ENCODE measurements at regions not wholly inside any gene's neighbourhood (a gene's known extent, or its start where the extent isn't known, plus 50 kb on each side); places are given as distances from the start of the nearest gene placed in this dataset.

GRCh38 chrX:43505769-43506168, 150.3 kb upstream of the MAOA start:
- DNase-seq (ENCODE audit: low read depth, low spot score), result no peak

GRCh38 chrX:43508694-43509093, 147.4 kb upstream of the MAOA start:
- no peak for DNase-seq (ENCODE audit: low read depth, low spot score)

DNA sequence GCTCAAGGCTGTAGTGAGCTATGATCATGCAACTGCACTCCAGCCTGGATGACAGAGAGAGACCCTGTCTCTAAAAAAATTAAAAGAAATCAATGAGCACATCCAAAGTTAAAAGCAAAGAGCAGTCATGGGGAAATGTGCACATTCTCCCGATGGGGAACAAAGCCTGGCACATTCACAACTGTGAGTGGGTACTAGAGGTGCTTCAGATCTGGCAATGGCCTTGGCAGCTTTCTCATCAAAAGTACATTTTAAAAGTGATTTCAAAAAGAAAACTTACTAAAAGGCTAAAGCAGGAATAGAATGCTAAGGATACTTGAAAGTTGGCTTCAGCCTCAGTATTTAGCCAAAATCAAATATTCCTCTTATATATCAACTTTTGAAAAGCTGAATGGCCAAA, 145.9 kb upstream of the MAOA start:
- DNase-seq (ENCODE audit: low read depth, low spot score), result no peak

DNA sequence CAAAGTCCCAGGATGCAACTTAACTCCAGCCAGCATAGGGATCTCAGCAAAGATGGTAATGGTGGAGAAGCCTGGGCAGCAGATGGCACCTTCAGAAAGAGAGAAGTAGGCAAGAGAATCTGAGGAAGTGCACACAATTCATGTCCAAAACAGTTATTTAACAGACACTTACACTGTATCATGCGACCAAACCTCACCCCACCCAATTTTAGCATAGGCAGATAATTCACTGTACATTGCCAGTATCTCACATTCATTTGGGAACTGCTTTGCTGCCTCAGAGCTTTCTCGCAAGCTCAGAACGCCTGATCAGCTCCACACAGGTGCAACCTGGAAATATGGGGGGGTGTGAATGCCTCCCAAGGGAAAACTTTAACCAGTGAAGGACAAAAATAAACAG, 143.0 kb upstream of the MAOA start:
- DNase-seq (ENCODE audit: low read depth, low spot score), result no peak

DNA sequence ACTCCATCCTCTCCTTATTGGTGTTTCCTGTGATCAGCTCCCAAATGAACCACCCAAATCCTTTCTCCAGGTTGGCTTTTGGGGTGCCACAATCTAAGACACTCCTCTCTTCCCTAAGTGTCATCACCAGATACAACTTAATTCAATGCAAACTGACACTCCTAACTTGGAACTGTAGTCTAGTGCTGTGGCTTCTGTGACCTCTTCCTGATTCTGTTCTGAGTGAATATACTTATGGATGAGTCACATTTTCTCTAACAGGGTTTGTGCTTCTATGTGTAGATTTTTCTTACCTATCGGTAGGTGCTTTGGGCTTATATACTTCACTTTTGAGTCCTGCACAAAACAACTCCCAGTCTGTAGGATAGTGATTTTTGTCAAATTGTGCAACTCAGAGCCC, 141.3 kb upstream of the MAOA start:
- no peak for DNase-seq (ENCODE audit: low read depth, low spot score)

GRCh38 chrX:43522582-43522981, 133.5 kb upstream of the MAOA start:
- DNase-seq (ENCODE audit: low read depth, low spot score), result no peak

- DNase-seq (ENCODE audit: low read depth, low spot score), result no peak
These were observed 130.0 kb upstream of the MAOA start for GRCh38 chrX:43525901-43526610.

- DNase-seq (ENCODE audit: low read depth, low spot score), result no peak
These were observed 129.2 kb upstream of the MAOA start for GRCh38 chrX:43526878-43527277.

DNA sequence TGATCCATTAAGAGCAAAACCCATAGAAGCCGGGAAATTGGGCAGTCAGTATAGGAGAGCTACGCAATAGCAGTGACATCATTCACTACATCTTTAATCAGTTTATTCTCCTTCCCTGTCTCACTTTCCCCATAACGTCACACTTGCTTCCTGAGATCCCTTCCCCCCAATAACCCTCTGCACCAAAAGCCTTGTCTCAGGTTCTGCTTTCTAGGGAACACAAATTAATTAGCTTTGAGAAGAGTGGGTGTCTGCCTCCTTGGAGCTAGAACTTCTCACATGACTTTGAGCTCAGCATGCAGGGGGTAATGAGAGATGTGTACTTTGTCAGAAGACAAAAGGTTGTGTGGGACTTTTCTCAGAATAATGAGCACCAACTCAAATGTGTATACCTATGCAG, 128.3 kb upstream of the MAOA start:
- no peak for DNase-seq (ENCODE audit: low read depth, low spot score)

DNA sequence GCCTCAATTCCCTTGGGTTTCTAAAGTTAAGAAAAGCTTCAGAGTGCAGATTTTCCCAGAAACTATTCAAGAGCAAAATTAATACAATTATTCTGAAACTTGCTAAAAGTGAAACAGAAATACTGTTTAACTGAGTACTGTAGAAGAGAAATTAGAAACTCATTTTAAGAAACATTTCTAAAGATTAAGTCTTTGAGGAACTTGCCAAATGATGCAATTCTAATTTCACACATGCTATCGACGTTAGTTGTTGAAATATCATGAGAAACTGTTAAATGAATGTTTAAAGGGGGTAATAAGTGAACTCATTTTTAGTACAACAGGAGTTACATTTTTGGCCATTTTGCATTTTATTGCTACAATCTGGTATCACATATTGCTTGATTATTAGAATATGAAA, 125.3 kb upstream of the MAOA start:
- DNase-seq (ENCODE audit: low read depth, low spot score), result no peak

- no peak for DNase-seq (ENCODE audit: low read depth, low spot score)
These were observed 115.8 kb upstream of the MAOA start for GRCh38 chrX:43540318-43540717.

- peak; percentile 18 for DNase-seq (ENCODE audit: low read depth, low spot score)
These were observed 104.5 kb upstream of the MAOA start for GRCh38 chrX:43551590-43551989.

- DNase-seq (ENCODE audit: low read depth, low spot score), result no peak
These were observed 103.9 kb upstream of the MAOA start for GRCh38 chrX:43552156-43552555.

DNA sequence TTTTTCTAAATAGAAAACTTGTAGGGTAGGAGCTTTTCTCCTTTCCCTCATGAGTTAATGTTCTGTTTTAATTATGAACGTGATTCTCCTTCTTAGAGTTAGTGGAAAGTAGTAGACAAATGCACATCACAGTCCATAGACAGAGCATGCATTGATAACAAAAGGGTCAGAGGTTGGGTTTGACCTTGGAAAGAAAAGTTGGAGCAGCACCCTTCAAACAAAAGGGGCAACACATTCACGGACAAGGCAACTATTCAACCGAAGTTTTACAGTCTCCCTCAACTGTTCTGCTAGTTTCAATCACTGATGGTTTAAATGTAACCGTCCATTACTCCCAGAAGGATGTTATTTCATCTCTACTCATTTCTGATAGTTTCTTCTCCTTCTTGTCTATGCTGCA, 103.4 kb upstream of the MAOA start:
- DNase-seq (ENCODE audit: low read depth, low spot score), result no peak

- no peak for DNase-seq (ENCODE audit: low read depth, low spot score)
These were observed 102.8 kb upstream of the MAOA start for GRCh38 chrX:43553257-43553656.

DNA sequence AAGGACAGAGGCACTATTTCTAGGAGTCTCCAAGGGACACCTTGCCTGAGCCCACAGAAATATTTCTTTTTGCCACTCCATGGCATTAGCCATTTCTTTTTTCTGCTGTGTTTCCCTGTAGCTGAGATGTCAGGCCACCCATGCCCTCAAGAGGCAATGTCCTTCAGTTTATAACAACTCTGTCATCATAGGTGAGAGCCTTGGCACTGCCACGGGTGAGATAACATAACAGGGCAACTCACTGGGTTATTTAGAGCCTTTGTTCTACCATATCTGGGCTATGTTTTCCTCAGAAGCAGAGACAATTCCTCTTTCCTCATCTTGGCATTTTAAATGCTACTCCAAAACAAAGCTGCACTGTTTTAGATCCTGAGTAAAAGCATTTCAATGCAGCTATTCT, 99.9 kb upstream of the MAOA start:
- DNase-seq (ENCODE audit: low read depth, low spot score), result no peak

DNA sequence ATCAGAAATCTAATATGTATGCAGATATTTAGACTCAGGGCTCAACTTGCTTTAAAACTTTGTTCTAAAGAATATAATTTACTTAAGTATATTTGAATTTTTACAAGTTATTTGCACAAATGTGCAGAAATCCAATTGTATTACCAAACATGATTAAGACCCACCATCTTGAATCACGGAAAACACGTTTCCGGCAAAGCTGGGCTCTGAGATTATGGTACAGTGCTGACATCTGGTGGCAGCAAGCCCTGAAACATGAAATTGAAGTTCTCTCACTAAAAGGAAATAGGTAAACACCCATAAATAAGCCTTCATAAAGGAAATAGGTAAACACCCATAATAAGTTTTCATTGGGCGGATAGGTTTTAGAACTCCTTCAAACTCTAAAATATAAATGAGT, 98.3 kb upstream of the MAOA start:
- no peak for DNase-seq (ENCODE audit: low read depth, low spot score)

DNA sequence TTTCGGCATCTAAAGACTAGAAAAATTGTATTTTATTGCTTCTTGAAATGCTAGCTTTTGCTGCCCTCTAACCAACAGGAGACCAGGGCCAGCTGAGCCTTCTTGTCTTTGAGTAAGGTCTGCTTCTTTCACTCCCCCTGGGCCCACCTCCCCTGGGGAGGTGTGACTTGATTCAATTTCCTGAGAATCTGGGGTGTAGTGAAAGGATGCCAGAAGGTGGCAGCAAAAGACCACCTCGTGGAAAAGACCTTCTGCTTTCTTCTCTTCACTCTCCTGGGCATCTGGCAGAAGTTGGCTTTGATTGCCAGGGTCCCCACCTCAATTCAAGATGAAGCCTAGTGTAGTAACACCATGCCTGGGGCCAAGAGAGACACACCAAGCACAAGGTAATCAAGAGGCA, 96.5 kb upstream of the MAOA start:
- no peak for DNase-seq (ENCODE audit: low read depth, low spot score)

DNA sequence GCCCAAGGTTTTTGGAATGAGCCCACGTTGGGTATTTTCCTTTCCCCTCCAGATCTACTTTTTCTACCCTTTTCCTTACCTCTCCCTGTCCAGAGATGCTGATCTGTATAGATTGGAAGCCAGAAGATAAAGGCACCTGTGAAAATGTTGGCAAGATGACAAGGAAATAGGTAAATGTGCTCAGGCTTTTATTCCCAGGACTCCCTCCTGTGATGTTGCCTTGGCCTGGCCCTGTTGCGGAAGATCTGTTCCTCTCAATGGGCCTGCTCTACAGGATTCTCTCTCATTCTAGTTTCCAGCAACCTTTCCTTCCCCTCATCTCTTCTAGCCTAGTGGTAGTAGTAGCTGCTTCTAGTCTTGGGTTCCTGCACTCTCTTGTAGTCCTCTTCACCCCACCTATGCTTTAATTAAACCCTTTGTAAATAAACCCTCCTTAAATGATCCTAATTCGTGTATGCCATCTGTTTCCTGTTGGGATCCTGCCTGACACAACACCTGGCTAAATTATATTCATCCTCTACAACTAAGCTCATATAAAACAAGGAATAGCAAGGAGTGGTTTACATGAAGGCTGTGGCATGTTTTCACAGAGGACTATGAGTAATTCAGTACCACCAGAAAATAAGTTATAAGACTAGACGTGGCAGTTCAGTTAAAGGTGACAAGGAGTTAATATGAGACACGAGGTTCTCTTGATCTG, 95.7 kb upstream of the MAOA start:
- DNase-seq (ENCODE audit: low read depth, low spot score), result no peak

DNA sequence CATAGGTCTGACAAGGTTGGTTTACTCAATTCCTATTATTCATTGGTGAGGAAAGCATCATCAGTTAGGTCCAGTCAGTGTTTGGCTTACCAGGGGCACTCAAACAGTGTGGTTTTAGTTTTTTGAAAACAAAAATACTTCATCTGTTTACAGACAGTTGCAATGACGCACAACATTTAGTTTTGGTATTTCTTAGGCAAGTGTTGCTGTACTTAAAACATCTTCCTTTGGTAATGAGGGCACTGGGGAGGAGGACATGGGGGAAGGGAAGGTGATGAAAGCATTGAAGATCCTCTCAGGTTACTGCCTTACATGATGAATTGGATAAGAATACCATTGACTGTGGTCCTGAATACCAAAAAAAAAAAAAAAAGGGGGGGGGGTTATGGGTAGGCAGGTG, 93.7 kb upstream of the MAOA start:
- no peak for DNase-seq (ENCODE audit: low read depth, low spot score)

DNA sequence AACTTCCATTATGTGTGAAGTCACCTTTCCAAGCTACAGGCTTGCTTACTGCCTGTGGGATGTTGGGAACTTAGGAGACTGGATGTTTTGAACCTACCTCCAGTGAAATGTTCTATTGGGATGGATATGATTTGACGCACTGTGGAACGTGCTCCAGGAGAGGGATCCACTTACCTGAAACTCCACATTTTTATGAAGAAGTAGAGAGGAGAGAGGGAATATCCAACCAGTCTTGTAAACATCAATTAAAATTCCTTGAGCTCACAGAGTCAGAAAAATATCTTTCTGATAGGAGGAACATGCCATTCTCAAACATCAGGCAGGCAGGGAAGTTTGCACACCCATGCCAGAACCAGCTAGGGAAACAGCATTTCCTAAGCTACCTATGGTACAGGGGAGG, 91.1 kb upstream of the MAOA start:
- DNase-seq (ENCODE audit: low read depth, low spot score), result no peak

DNA sequence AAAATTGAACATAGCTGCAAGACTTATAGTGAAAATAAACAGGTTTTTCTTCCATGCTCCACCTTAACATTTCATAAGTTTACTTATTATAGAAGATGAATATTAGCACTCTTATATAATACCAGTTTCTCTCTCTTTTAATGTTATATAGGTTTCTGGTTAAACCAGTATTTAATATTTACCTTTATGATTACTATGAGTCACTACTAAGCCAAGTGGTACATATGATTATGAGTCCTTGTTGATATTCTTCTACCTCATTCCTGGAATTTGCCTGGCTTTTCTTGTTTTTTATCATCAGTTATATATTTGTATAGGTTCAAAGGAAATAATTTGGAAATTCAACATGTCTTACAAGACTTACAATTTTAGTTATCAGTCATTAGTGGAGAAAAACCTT, 89.9 kb upstream of the MAOA start:
- no peak for DNase-seq (ENCODE audit: low read depth, low spot score)

DNA sequence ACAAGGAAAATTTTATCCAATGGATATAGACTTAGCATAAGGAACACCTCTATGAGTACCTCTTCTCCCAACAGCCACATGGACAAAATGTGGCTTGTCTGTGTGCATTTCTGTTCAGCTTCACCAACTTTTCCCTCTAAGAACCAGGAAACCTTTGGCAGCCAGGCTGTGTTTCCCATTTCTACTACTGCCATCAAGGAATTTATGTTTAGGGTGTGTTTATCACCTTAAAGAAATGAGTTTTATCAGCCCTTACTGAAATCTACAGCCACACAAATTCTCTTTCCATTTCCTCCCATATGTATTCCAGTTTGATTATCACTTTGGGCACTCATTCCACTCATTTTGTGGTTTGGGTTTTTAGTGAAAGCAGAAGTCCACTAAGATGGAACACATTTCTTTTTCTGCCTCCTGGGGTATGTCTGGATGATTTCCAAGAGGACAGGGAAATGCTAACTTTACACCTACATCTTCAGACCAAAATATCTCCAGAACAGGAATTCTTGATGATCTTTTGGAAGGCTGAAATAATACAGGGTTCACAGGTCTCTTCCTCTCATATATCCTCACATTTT, 82.6 kb upstream of the MAOA start:
- DNase-seq (ENCODE audit: low read depth, low spot score), result no peak

Data from smooth muscle cell of the brain vasculature (primary cell).